ENCODE measurements at regions not wholly inside any gene's neighbourhood (a gene's known extent, or its start where the extent isn't known, plus 50 kb on each side); places are given as distances from the start of the nearest gene placed in this dataset.
"Not testable (repeated sequence)": the region's sequence is repeated elsewhere in the genome, so short reads cannot be mapped to it uniquely, and the experiment has no call there.

GRCh38 chrX:98294310-98294709, 1410.6 kb downstream of the RPA4 start:
- no peaks in the 10 kb centered on the region for H3K36me3 ChIP-seq
- H3K27ac ChIP-seq, result no peak overlapping the region
- H3K9me3 ChIP-seq, result no peaks in the 10 kb centered on the region
- H3K27me3 ChIP-seq, result no peaks in the 10 kb centered on the region
- TF ChIP-seq EP300 (IDR thresholded peaks at IDR 0.05), result no peak
- no peak for TF ChIP-seq POLR2AphosphoS5 (IDR thresholded peaks at IDR 0.05)
- no peak for TF ChIP-seq CTCF (IDR thresholded peaks at IDR 0.05)
- TF ChIP-seq POLR2A (IDR thresholded peaks at IDR 0.05), result no peak
- H3K4me3 ChIP-seq, result no peak overlapping the region
- DNase-seq (ENCODE audit: low spot score in 2 of 2), result no peak
- no peaks in the 10 kb centered on the region for H3K4me1 ChIP-seq

GRCh38 chrX:98296129-98296528, 1412.4 kb downstream of the RPA4 start:
- no peak overlapping the region for H3K4me3 ChIP-seq
- DNase-seq (ENCODE audit: low spot score in 2 of 2), result no peak
- no peak for TF ChIP-seq CTCF (IDR thresholded peaks at IDR 0.05)
- no peak for TF ChIP-seq POLR2A (IDR thresholded peaks at IDR 0.05)
- no peak for TF ChIP-seq EP300 (IDR thresholded peaks at IDR 0.05)
- TF ChIP-seq POLR2AphosphoS5 (IDR thresholded peaks at IDR 0.05), result no peak
- H3K36me3 ChIP-seq, result no peaks in the 10 kb centered on the region
- H3K27me3 ChIP-seq, result no peaks in the 10 kb centered on the region
- no peaks in the 10 kb centered on the region for H3K4me1 ChIP-seq
- H3K9me3 ChIP-seq, result no peaks in the 10 kb centered on the region
- WGBS, result 90% methylated on average over 2 of the region's 2 CpGs
- no peak overlapping the region for H3K27ac ChIP-seq

GRCh38 chrX:98299785-98300184, 1416.1 kb downstream of the RPA4 start:
- Histone ChIP-seq H3K4me3 (no peak overlapping the region), H3K27ac (no peak overlapping the region), H3K4me1 (no peaks in the 10 kb centered on the region), H3K27me3 (no peaks in the 10 kb centered on the region), H3K9me3 (no peaks in the 10 kb centered on the region), H3K36me3 (no peaks in the 10 kb centered on the region)
- no peak for DNase-seq (ENCODE audit: low spot score in 2 of 2)
- TF ChIP-seq POLR2A (IDR thresholded peaks at IDR 0.05), result no peak
- no peak for TF ChIP-seq EP300 (IDR thresholded peaks at IDR 0.05)
- no peak for TF ChIP-seq POLR2AphosphoS5 (IDR thresholded peaks at IDR 0.05)
- TF ChIP-seq CTCF (IDR thresholded peaks at IDR 0.05), result no peak

GRCh38 chrX:98300536-98300935, 1416.8 kb downstream of the RPA4 start:
- not testable (repeated sequence) for H3K4me1 ChIP-seq; DNase-seq (ENCODE audit: low spot score in 2 of 2); H3K27ac ChIP-seq; H3K36me3 ChIP-seq; H3K9me3 ChIP-seq; H3K4me3 ChIP-seq; H3K27me3 ChIP-seq
- 92% methylated on average over 13 of the region's 13 CpGs for WGBS

- Histone ChIP-seq H3K4me1 (no peaks in the 10 kb centered on the region), H3K36me3 (no peaks in the 10 kb centered on the region), H3K4me3 (no peak overlapping the region), H3K27ac (no peak overlapping the region), H3K27me3 (no peaks in the 10 kb centered on the region), H3K9me3 (no peaks in the 10 kb centered on the region)
- DNase-seq (ENCODE audit: low spot score in 2 of 2), result no peak
- 71% methylated on average over 2 of the region's 2 CpGs for WGBS
- TF ChIP-seq CTCF (IDR thresholded peaks at IDR 0.05), result no peak
- TF ChIP-seq POLR2A (IDR thresholded peaks at IDR 0.05), result no peak
- no peak for TF ChIP-seq POLR2AphosphoS5 (IDR thresholded peaks at IDR 0.05)
- no peak for TF ChIP-seq EP300 (IDR thresholded peaks at IDR 0.05)
Measured at GRCh38 chrX:98331407-98331806, 1447.7 kb downstream of the RPA4 start.

GRCh38 chrX:98338544-98338943, 1454.8 kb downstream of the RPA4 start:
- DNase-seq (ENCODE audit: low spot score in 2 of 2), result no peak
- Histone ChIP-seq H3K9me3 (no peaks in the 10 kb centered on the region), H3K27ac (no peak overlapping the region), H3K27me3 (no peaks in the 10 kb centered on the region), H3K4me3 (no peak overlapping the region), H3K36me3 (no peaks in the 10 kb centered on the region), H3K4me1 (no peaks in the 10 kb centered on the region)
- TF ChIP-seq POLR2AphosphoS5 (IDR thresholded peaks at IDR 0.05), result no peak
- TF ChIP-seq POLR2A (IDR thresholded peaks at IDR 0.05), result no peak
- TF ChIP-seq EP300 (IDR thresholded peaks at IDR 0.05), result no peak
- TF ChIP-seq CTCF (IDR thresholded peaks at IDR 0.05), result no peak
- 62% methylated on average over 2 of the region's 2 CpGs for WGBS

Data from suprapubic skin (tissue), 4 donors.